ENCODE measurements at regions not wholly inside any gene's neighbourhood (a gene's known extent, or its start where the extent isn't known, plus 50 kb on each side); places are given as distances from the start of the nearest gene placed in this dataset.

DNA sequence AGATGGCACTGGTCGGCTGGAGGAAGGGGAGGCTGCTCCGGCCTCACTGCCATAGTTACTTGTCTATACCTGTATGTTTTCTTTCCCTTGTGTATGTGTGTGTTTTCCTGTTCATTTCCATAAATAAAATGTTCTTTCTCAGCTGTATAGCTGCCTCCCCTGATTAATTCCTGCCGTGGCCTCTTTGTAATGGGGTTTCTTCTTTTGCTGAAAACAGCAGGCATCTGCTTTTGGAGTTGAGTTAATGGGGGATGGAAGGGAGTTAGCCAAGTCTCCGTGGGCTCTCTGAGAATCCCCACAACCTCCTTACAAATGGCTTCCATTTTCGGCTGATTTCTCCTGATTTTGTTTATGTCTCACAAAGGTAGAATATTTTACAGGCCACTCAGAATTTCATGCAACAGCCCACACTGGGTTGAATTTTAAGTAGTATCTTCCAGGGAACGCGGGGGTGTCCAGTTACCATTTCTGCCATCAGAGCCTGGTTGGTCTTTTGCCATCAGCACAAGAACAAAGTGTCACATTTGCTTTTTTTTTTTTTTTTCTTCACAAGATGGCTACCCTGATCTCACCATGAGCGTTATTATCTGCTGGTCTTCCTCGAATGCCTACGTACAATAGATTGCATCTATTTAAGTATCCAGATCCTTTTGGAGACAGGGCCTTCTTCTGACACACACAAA, 88.1 kb upstream of the NRP1 start:
- DNase-seq (ENCODE audit: low read depth, low spot score), result no peak

- peak; percentile 46 for DNase-seq (ENCODE audit: low read depth, low spot score)
Observed at GRCh38 chr10:33421789-33422462, 87.5 kb upstream of the NRP1 start.

- no peak for DNase-seq (ENCODE audit: low read depth, low spot score)
Observed at GRCh38 chr10:33419311-33419710, 84.8 kb upstream of the NRP1 start.

DNA sequence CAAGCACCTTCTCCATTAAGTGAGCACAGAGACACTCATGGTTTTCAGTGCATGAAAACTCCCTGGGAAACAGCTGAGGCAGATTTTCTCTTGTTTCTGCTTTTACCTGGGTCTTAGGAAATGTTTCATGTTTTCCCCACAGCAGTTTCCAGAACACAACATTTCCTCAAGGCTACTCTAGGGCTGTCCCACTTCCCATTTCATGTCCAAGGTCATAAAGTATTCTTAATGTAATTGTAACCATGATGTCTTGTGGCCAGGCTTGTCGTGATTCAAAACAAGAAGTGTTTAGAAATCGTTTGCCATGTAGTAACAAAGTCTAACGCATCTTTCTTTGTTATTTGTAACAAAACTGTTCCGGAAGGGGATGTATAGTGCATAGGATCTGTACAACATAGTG, 83.8 kb upstream of the NRP1 start:
- no peak for DNase-seq (ENCODE audit: low read depth, low spot score)

DNA sequence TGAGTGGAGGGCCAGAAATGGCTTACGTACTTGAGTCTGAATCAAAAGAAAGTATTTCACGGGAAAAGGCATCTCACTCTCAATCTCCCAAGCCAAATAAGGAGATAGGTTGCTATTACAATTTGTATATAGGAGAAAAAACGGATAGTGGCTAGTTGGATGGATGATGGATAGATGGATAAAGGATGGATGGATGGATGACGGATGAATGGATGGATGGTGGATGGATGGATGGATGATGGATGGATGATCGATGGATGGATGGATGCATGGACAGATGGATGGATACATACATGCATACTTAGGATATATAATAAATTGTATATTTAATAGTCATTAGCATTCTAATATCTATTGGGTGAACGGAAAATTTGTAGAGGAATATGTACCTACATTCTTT, 82.2 kb upstream of the NRP1 start:
- DNase-seq (ENCODE audit: low read depth, low spot score), result no peak

DNA sequence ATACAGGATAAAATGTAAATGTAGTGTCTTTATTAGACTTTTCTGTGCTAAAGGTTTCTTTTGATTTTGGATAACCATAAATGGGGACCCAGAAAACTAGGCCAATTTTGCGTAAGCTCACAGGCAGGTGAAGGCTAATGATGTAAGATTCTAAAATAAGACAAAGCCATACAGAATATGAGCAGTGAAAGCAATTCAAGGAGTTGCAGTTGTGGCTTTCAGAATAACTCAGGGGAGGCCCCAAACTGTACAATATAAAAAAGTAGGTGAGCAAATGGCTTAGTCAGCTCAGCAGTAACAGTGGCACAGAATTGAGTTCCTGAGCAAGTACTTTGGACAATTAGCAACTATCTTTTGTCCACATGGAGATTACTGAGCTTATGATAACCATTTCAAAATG, 81.7 kb upstream of the NRP1 start:
- DNase-seq (ENCODE audit: low read depth, low spot score), result no peak

GRCh38 chr10:33414841-33415240, 80.4 kb upstream of the NRP1 start:
- no peak for DNase-seq (ENCODE audit: low read depth, low spot score)

GRCh38 chr10:33412653-33413361, 78.3 kb upstream of the NRP1 start:
- peak; percentile 18 for DNase-seq (ENCODE audit: low read depth, low spot score)

DNA sequence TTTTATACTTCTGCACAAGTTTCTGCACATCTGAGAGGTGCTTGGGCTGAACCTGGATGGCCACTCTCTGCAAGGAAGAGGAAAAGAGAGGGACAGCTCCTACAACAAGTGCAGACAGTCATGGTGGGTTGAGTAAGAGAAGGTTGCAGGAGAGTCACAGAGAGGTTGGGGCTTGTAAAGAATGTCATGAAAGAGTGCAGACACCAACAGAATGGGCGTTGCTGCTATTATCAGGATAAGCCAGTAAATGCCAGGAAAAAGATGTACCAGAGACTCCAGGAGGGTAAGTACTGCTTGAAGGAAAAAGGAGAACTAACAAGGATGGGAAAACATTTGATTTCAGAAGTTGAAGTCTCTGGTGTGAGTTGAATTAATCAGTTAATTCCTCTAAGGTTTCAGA, 77.8 kb upstream of the NRP1 start:
- DNase-seq (ENCODE audit: low read depth, low spot score), result no peak

DNA sequence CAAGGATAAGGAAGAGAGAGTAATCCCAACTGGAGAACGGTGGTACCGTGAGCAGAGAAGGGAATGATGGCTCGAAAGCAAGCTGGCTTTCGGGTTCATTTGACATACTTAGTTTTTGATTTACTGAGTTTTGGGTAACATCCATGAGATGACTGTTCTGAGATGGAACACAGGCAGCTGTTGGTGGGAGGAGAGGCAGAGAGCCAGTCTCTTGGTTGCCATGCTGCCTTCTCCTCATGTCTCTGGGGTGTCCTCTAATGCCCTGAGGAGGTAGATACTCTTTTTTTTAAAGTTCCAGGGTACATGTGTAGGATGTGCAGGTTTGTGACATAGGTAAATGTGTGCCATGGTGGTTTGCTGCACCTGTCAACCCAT, 76.4 kb upstream of the NRP1 start:
- no peak for DNase-seq (ENCODE audit: low read depth, low spot score)

DNA sequence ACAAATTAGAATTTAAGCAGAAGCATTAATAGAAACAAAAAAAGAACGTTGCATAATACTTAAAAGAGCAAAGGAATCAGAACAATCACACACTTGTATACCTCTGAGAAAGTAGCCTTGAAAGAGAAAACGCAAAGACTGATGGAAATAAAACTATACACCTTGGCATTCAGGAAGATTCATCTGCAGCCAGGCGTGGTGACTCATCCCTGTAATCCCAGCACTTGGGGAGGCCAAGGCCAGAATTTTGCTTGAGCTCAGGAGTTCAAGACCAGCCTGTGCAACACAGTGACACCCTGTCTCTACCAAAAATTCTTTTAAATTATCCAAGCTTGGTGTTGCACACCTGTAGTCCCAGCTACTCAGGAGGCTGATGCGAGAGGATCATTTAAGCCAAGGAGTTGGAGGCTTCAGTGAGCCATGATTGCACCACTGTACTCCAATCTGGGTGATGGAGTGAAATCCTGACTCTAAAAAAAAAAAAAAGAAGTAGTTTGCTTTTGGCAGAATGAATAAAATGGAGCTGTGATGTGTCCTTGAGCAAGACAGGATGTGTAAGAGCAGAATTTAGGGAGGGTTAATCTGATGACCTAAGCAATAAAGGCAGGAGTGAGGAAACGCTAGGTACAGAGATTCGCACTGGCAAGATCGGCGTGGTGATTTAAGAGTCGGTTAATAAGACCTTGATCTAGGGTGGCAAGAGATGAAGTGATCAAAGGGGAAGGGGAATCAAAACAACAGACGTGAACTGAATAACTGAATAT, 75.8 kb upstream of the NRP1 start:
- DNase-seq (ENCODE audit: low read depth, low spot score), result no peak

GRCh38 chr10:33406596-33406995, 72.1 kb upstream of the NRP1 start:
- DNase-seq (ENCODE audit: low read depth, low spot score), result no peak

GRCh38 chr10:33402220-33403073, 68.0 kb upstream of the NRP1 start:
- no peak for DNase-seq (ENCODE audit: low read depth, low spot score)

DNA sequence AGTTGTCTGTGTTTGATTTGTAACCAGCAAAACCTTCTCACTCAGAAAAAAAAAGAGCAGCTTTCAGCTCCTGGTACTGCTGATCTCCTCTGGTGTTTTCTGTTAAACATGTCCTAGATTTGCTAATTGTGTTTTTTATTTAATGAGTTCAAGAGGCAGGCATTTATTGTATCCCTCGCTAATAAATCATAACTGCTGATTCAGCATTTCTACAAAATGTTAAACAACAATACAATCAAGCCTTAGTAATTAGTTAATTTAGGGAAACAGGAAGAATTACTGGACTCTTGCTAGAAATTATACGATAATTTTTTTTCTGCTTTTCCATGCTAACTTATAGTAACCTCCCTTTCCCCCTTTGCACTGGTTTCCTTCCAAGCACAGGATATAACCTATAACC, 66.8 kb upstream of the NRP1 start:
- no peak for DNase-seq (ENCODE audit: low read depth, low spot score)

- no peak for DNase-seq (ENCODE audit: low read depth, low spot score)
Observed at GRCh38 chr10:33398796-33399195, 64.3 kb upstream of the NRP1 start.

DNA sequence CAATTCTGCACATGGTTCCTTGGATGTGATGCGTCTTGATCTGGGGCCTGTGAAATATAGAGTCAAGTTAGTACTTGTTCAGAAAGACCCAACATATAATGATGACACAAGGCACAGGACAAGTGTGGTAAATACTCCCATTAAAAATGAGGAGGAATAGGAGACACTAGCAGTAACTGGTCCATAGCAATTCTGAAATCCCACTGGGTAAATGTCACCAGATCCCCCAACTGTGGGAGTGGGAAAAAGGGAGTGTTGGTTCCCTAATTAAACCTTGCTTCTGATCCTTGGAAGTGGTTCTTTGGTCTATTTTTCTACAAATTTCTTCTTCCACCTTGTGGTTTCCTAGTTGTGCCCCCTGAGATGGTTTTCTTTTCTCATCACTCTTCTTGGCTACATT, 62.5 kb upstream of the NRP1 start:
- no peak for DNase-seq (ENCODE audit: low read depth, low spot score)

DNA sequence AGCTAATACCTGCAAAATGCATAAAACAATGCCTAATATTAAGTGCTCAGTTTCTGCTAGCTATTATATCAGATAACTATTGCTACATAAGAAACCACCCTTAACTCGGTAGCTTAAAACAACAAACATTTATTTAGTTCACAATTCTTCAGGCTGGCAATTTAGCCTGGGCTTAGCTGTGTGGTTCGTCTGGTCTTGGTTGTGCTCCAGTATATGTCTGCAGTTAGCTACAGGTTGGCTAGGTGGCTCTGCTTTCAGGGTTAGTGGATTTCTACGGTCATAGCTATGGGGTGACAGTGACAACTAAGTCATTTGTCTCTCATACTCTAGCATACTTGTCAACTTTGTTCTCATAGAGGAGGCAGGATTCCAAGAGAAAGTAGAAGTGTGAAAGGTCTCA, 61.8 kb upstream of the NRP1 start:
- DNase-seq (ENCODE audit: low read depth, low spot score), result no peak

- no peak for DNase-seq (ENCODE audit: low read depth, low spot score)
Observed at GRCh38 chr10:33395201-33395600, 60.7 kb upstream of the NRP1 start.

DNA sequence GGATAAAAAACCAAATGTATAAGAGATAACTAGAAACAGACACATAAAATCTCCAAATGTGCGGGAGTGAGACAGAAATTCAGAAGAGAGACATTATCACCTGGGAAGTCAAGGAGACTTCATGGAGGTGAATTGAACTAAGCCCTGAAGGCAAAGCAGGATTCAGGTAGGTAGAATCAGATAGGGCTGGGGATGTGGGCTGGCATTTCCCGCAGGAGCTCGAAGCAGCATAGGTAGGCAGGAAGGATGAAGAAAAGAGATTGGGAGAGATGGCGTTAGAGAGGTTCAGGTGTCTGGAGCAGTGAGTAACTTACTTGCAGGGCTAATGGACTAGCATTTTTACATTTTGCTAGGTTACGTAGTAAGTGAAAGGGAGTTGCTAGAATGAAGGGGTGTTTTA, 58.2 kb upstream of the NRP1 start:
- DNase-seq (ENCODE audit: low read depth, low spot score), result no peak

GRCh38 chr10:33391611-33392465, 57.4 kb upstream of the NRP1 start:
- no peak for DNase-seq (ENCODE audit: low read depth, low spot score)
